ENCODE measurements at regions not wholly inside any gene's neighbourhood (a gene's known extent, or its start where the extent isn't known, plus 50 kb on each side); places are given as distances from the start of the nearest gene placed in this dataset.

DNA sequence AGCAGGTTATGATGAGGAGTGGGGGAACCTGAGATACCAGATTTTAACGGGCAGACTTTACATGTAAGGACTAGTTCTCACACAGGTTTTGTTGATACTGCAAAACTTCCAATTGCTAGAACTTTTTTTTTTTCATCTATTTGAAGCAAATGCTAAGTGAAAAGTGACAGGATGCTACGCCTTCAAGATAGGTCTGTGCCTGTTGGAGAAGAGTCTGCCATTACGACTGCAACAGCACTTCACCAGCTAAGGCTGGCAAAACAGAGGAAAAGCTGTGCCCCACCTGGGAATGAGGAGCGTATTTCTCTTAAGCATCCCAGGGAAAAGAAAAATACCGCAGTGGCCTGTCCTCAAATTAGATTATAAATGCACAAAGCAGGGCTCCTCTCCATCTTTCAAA is 102.0 kb upstream of the CDH6 start:
- intact Hi-C loops (cut with micrococcal nuclease) = no loop called here
- no peak for TF ChIP-seq CTCF (IDR thresholded peaks at IDR 0.05)
- ATAC-seq (no peak), DNase-seq (no peak)
- no peaks in the 10 kb centered on the region for H3K9me3 Mint-ChIP-seq
- H3K27ac Mint-ChIP-seq = no peak overlapping the region
- no peaks in the 10 kb centered on the region for H3K36me3 Mint-ChIP-seq (ENCODE audit: low read depth)
- no peaks in the 10 kb centered on the region for H3K4me1 Mint-ChIP-seq (ENCODE audit: low read depth)
- H3K4me3 Mint-ChIP-seq = no peak overlapping the region
- ChIA-PET CTCF (interaction anchor here (1.2 kb wide), 1 partner anchor 11 kb away, joined by 3 read pairs; no protein-coding TSS in a partner anchor), POLR2A (no interaction called here)
- H3K27me3 Mint-ChIP-seq = no peaks in the 10 kb centered on the region

- no peak for DNase-seq
- Mint-ChIP-seq H3K27ac (no peak overlapping the region), H3K9me3 (no peaks in the 10 kb centered on the region), H3K4me1 (ENCODE audit: low read depth) (no peaks in the 10 kb centered on the region), H3K27me3 (no peaks in the 10 kb centered on the region), H3K4me3 (no peak overlapping the region), H3K36me3 (ENCODE audit: low read depth) (no peaks in the 10 kb centered on the region)
- ChIA-PET CTCF (no interaction called here), POLR2A (no interaction called here)
- no peak for ATAC-seq
- no peak for TF ChIP-seq CTCF (IDR thresholded peaks at IDR 0.05)
- intact Hi-C loops (cut with micrococcal nuclease) = no loop called here
Measured at GRCh38 chr5:31090467-31090866, 103.0 kb upstream of the CDH6 start.

DNA sequence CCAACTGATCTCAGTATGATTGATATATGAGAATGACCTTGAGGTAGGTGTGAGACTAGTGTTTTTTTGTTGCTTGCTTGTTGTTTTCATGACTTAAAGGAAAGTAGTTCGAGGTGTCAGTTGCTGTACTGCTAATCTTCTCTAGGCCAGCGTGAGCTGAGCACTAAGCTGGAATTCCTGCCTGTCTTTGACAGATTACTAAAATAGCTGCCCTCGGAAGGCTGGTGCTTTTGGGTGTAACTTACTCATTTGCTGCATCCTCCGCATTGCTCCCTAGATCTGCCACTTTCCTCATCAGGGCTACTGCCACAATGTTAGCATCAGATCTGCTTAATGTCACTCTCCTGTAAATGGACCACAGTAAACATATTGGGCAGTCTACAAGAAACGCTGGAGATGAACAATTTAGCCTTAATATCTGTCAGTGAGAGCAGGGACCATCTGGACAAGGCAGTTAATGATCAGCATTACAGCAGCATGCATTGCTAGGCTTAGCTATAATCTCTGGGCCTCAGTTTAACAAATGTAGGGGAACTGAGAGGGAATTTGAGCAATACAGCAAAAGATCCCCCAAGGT is 106.6 kb upstream of the CDH6 start:
- no peaks in the 10 kb centered on the region for H3K27me3 Mint-ChIP-seq
- no peak overlapping the region for H3K27ac Mint-ChIP-seq
- no peaks in the 10 kb centered on the region for H3K9me3 Mint-ChIP-seq
- no peak for TF ChIP-seq CTCF (IDR thresholded peaks at IDR 0.05)
- no peak for ATAC-seq
- CTCF ChIA-PET = no interaction called here
- H3K4me1 Mint-ChIP-seq (ENCODE audit: low read depth) = no peaks in the 10 kb centered on the region
- intact Hi-C loops (cut with micrococcal nuclease) = no loop called here
- no peaks in the 10 kb centered on the region for H3K36me3 Mint-ChIP-seq (ENCODE audit: low read depth)
- no peak for DNase-seq
- POLR2A ChIA-PET = interaction anchor here (0.6 kb wide), 1 partner anchor 726 kb away, joined by 3 read pairs; no protein-coding TSS in a partner anchor
- no peak overlapping the region for H3K4me3 Mint-ChIP-seq

GRCh38 chr5:31084871-31085270 is 108.6 kb upstream of the CDH6 start:
- no peak for TF ChIP-seq CTCF (IDR thresholded peaks at IDR 0.05)
- ChIA-PET POLR2A (no interaction called here), CTCF (no interaction called here)

DNA sequence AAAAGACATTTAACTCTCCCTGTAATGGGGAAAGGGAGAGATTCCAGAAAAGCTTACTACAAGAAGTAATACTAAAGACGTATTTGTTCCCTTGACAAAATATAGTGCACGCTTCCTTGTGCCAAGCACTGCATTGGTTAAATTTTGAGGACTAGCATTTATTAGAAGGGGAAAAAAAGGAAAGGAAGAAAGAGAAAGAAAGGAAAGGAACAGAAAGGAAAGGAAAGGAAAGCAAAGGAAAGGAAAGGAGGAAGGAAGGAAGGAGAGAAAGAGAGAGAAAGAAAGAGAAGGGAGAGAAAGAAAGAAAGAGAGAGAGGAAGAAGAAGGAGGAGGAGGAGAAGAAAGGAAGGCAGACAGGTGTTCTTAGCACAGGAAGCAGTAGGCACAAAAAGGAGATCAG is 110.1 kb upstream of the CDH6 start:
- ChIA-PET POLR2A (no interaction called here), CTCF (no interaction called here)
- ATAC-seq (no peak), DNase-seq (no peak)
- H3K4me1 Mint-ChIP-seq (ENCODE audit: low read depth) = no peaks in the 10 kb centered on the region
- H3K4me3 Mint-ChIP-seq = no peak overlapping the region
- H3K9me3 Mint-ChIP-seq = no peaks in the 10 kb centered on the region
- no peaks in the 10 kb centered on the region for H3K36me3 Mint-ChIP-seq (ENCODE audit: low read depth)
- no peaks in the 10 kb centered on the region for H3K27me3 Mint-ChIP-seq
- intact Hi-C loops (cut with micrococcal nuclease) = no loop called here
- TF ChIP-seq CTCF (IDR thresholded peaks at IDR 0.05) = no peak
- no peak overlapping the region for H3K27ac Mint-ChIP-seq

More at GRCh38 chr5:31084871-31085270, 108.6 kb upstream of the CDH6 start:
- H3K4me1 Mint-ChIP-seq (ENCODE audit: low read depth) = no peaks in the 10 kb centered on the region
- intact Hi-C loops (cut with micrococcal nuclease) = no loop called here
- ATAC-seq (no peak), DNase-seq (no peak)
- no peak overlapping the region for H3K27ac Mint-ChIP-seq
- no peaks in the 10 kb centered on the region for H3K27me3 Mint-ChIP-seq
- no peaks in the 10 kb centered on the region for H3K9me3 Mint-ChIP-seq
- no peak overlapping the region for H3K4me3 Mint-ChIP-seq
- no peaks in the 10 kb centered on the region for H3K36me3 Mint-ChIP-seq (ENCODE audit: low read depth)
